SK-N-SH (cell line): ENCODE measurements at regions not wholly inside any gene's neighbourhood (a gene's known extent, or its start where the extent isn't known, plus 50 kb on each side); places are given as distances from the start of the nearest gene placed in this dataset.

Experiments
- NFIC ChIP-seq: IDR thresholded peaks from 2 replicates; pipeline ENCODE4 v1.4.0; 2012; ENCODE audit warnings: borderline replicate concordance
- RFX5 ChIP-seq: IDR thresholded peaks from 2 replicates; pipeline ENCODE4 v1.6.1; 2012; ENCODE audit warnings: mild to moderate bottlenecking, improper control_type of control experiment, low read length
- SMC3 ChIP-seq: IDR thresholded peaks from 2 replicates; pipeline ENCODE4 v1.6.1; 2012; ENCODE audit warnings: low read depth, low read length, improper control_type of control experiment
- TF ChIP-seq, protein P1 (sequence below): fragments of 200-600 bp; sonication (generic); IDR thresholded peaks from 2 replicates; pipeline ENCODE4 v1.6.1; 2017; ENCODE audit warnings: antibody characterized with exemption, mild to moderate bottlenecking, moderate library complexity

- TF ChIP-seq, protein P1, sequence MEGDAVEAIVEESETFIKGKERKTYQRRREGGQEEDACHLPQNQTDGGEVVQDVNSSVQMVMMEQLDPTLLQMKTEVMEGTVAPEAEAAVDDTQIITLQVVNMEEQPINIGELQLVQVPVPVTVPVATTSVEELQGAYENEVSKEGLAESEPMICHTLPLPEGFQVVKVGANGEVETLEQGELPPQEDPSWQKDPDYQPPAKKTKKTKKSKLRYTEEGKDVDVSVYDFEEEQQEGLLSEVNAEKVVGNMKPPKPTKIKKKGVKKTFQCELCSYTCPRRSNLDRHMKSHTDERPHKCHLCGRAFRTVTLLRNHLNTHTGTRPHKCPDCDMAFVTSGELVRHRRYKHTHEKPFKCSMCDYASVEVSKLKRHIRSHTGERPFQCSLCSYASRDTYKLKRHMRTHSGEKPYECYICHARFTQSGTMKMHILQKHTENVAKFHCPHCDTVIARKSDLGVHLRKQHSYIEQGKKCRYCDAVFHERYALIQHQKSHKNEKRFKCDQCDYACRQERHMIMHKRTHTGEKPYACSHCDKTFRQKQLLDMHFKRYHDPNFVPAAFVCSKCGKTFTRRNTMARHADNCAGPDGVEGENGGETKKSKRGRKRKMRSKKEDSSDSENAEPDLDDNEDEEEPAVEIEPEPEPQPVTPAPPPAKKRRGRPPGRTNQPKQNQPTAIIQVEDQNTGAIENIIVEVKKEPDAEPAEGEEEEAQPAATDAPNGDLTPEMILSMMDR: no peak
- TF ChIP-seq NFIC: no peak
- TF ChIP-seq SMC3: no peak
- TF ChIP-seq RFX5: no peak
Measured at GRCh38 chr12:105843986-105844760, 294.6 kb downstream of the NUAK1 start.
